Gastrocnemius medialis (tissue), 4 donors: ENCODE measurements at regions not wholly inside any gene's neighbourhood (a gene's known extent, or its start where the extent isn't known, plus 50 kb on each side); places are given as distances from the start of the nearest gene placed in this dataset.

Source experiments
- ATAC-seq, 2 donors: fragments of 150-250 bp; one replicate each; pipeline ENCODE4 v1.9.1; 2016
- DNase-seq, 2 donors: peaks; one replicate each; pipeline ENCODE4 v3.0.0-alpha.2; 2019
- H3K27ac ChIP-seq, 4 donors: fragments of 200-600 bp; sonication (generic); 1 replicate in 1 of 4; 2 replicates in 3 of 4; pipeline ENCODE4 v1.5.1; 2016 to 2018; ENCODE audit warnings: mild to moderate bottlenecking in 2 of 4, moderate library complexity in 1 of 4
- H3K27me3 ChIP-seq, 3 donors: fragments of 200-600 bp; sonication (generic) in 2 of 3; 1 replicate in 1 of 3; 2 replicates in 2 of 3; pipeline versions ENCODE4 v1.5.1 to v1.6.0; 2016 to 2019; ENCODE audit warnings: mild to moderate bottlenecking in 1 of 3, moderate library complexity in 1 of 3
- H3K36me3 ChIP-seq, 2 donors: fragments of 200-600 bp; sonication (generic) in 1 of 2; one replicate each; pipeline ENCODE4 v1.5.1; 2017 to 2018
- H3K4me1 ChIP-seq, 2 donors: fragments of 200-600 bp; sonication (generic) in 1 of 2; one replicate each; pipeline ENCODE4 v1.5.1; 2016 to 2017; ENCODE audit warnings: mild to moderate bottlenecking in 2 of 2
- H3K4me3 ChIP-seq, 4 donors: fragments of 200-600 bp; sonication (generic) in 3 of 4; 1 replicate in 1 of 4; 2 replicates in 3 of 4; pipeline ENCODE4 v1.5.1; 2016 to 2019; ENCODE audit warnings: mild to moderate bottlenecking in 2 of 4
- H3K9me3 ChIP-seq, 3 donors: fragments of 200-600 bp; sonication (generic) in 2 of 3; 1 replicate in 1 of 3; 2 replicates in 2 of 3; pipeline ENCODE4 v1.5.1; 2016 to 2019
- CTCF ChIP-seq, 5 experiments: fragments of 450-650 bp in 3 of 5; fragments of 200-600 bp in 2 of 5; sonication (generic) in 2 of 5; IDR thresholded peaks in 4 of 5; conservative IDR thresholded peaks in 1 of 5; 1 replicate in 4 of 5; 2 replicates in 1 of 5; pipeline ENCODE4 v1.5.1; 2016 to 2019; ENCODE audit warnings: antibody characterized with exemption in 5 of 5, mild to moderate bottlenecking in 3 of 5, moderate library complexity in 3 of 5
- POLR2A ChIP-seq, 2 donors: fragments of 450-650 bp; IDR thresholded peaks; one replicate each; pipeline ENCODE4 v1.6.1; 2017; ENCODE audit warnings: antibody characterized with exemption in 2 of 2, mild to moderate bottlenecking in 2 of 2, moderate library complexity in 2 of 2
- in situ Hi-C, 4 donors: fragments of 200-750 bp; cut with MboI; loops; one replicate each; pipeline versions ENCODE4 v1.15.0 to v1.8.0; 2017; ENCODE audit warnings: low sequenced_read_pairs in 4 of 4
- intact Hi-C: fragments of 100-400 bp; cut with DNase I; formaldehyde crosslinking; loops from one replicate; pipeline ENCODE4 v1.15.1; 2023; ENCODE audit warnings: low total_unique reads

GRCh38 chr15:66646799-66647198 is 55.2 kb upstream of the SMAD6 start:
- TF ChIP-seq CTCF (IDR thresholded peaks at IDR 0.05 in 4 of 5, conservative IDR thresholded peaks at IDR 0.05 in 1 of 5) (no peak), POLR2A (IDR thresholded peaks at IDR 0.05) (no peak)
- Histone ChIP-seq H3K27me3 (no peaks in the 10 kb centered on the region), H3K27ac (peak overlapping the region in 1 of 4 donors; percentile 8), H3K9me3 (no peaks in the 10 kb centered on the region), H3K36me3 (no peaks in the 10 kb centered on the region), H3K4me1 (no peaks in the 10 kb centered on the region), H3K4me3 (no peak overlapping the region)
- no peak for ATAC-seq
- intact Hi-C loops = no loop called here
- DNase-seq = no peak
- in situ Hi-C loops = no loop called here

GRCh38 chr15:66647358-66647757 is 54.7 kb upstream of the SMAD6 start:
- DNase-seq (no peak), ATAC-seq (no peak)
- Histone ChIP-seq H3K4me1 (no peaks in the 10 kb centered on the region), H3K4me3 (no peak overlapping the region), H3K36me3 (no peaks in the 10 kb centered on the region), H3K9me3 (no peaks in the 10 kb centered on the region), H3K27ac (peak overlapping the region in 1 of 4 donors; percentile 8), H3K27me3 (no peaks in the 10 kb centered on the region)
- in situ Hi-C loops (no loop called here), intact Hi-C loops (no loop called here)
- TF ChIP-seq CTCF (IDR thresholded peaks at IDR 0.05 in 4 of 5, conservative IDR thresholded peaks at IDR 0.05 in 1 of 5) = no peak
- no peak for TF ChIP-seq POLR2A (IDR thresholded peaks at IDR 0.05)

- Histone ChIP-seq H3K9me3 (no peaks in the 10 kb centered on the region), H3K4me3 (no peak overlapping the region), H3K27ac (no peak overlapping the region), H3K27me3 (no peaks in the 10 kb centered on the region), H3K4me1 (no peaks in the 10 kb centered on the region), H3K36me3 (no peaks in the 10 kb centered on the region)
- intact Hi-C loops (no loop called here), in situ Hi-C loops (no loop called here)
- ATAC-seq = no peak
- TF ChIP-seq CTCF (IDR thresholded peaks at IDR 0.05 in 4 of 5, conservative IDR thresholded peaks at IDR 0.05 in 1 of 5) = no peak
- TF ChIP-seq POLR2A (IDR thresholded peaks at IDR 0.05) = no peak
- no peak for DNase-seq
These were observed 53.4 kb upstream of the SMAD6 start for GRCh38 chr15:66648588-66648987.

GRCh38 chr15:66649235-66649984 is 52.6 kb upstream of the SMAD6 start:
- H3K36me3 ChIP-seq = no peaks in the 10 kb centered on the region
- H3K4me3 ChIP-seq = no peak overlapping the region
- no peak for DNase-seq
- H3K4me1 ChIP-seq = no peaks in the 10 kb centered on the region
- H3K9me3 ChIP-seq = no peaks in the 10 kb centered on the region
- H3K27ac ChIP-seq = no peak overlapping the region
- in situ Hi-C loops = no loop called here
- TF ChIP-seq POLR2A (IDR thresholded peaks at IDR 0.05) = no peak
- no peak for TF ChIP-seq CTCF (IDR thresholded peaks at IDR 0.05 in 4 of 5, conservative IDR thresholded peaks at IDR 0.05 in 1 of 5)
- ATAC-seq = no peak
- intact Hi-C loops = no loop called here
- peaks cover 0 to 1% (median 0%) of the 10 kb centered on the region in 3 donors for H3K27me3 ChIP-seq
